C4-2B (cell line): ENCODE measurements at regions not wholly inside any gene's neighbourhood (a gene's known extent, or its start where the extent isn't known, plus 50 kb on each side); places are given as distances from the start of the nearest gene placed in this dataset.

Source experiments
- ZFX ChIP-seq: fragments of 450-650 bp; IDR thresholded peaks from 2 replicates; pipeline ENCODE4 v1.6.1; 2017
- TF ChIP-seq, protein P1 (sequence below): fragments of 450-650 bp; conservative IDR thresholded peaks from 2 replicates; pipeline ENCODE4 v1.5.1; 2017; ENCODE audit warnings: mild to moderate bottlenecking

DNA sequence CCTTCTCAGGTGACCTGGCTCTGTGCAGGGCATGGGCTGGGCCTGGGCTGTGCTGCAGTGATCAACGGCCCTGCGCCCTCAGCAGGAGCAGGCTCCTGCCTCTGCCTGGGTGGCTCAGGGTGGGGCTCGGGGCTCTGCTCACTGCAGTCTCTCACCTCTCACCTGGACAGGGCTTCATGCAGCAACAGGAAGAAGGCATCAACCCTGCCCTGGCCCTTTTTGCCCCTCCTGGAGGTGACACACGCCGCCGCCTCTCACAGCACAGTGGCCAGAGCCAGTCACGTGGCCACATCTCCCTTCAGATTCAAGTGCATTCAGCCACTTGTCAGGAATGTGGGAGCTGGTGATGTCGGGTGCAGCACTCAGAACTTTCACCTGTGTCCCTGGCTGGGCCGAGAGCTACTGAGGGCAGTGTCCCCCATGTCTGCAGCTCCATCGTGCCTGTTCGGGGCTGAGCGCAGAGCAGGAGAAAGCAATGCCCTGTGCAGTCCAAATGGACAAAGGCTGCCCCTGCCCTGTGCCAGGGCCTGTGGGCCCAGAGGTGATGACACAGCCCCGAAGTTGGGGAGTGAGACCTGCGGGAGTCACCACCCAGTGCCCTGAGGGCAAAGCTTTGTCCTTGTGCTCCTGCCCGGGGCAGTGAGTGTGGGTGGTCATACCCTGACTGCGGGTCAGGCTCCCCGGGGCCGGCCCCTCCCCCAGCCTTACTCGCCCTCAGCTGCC is 314.0 kb downstream of the PTPRU start:
- TF ChIP-seq, protein P1, sequence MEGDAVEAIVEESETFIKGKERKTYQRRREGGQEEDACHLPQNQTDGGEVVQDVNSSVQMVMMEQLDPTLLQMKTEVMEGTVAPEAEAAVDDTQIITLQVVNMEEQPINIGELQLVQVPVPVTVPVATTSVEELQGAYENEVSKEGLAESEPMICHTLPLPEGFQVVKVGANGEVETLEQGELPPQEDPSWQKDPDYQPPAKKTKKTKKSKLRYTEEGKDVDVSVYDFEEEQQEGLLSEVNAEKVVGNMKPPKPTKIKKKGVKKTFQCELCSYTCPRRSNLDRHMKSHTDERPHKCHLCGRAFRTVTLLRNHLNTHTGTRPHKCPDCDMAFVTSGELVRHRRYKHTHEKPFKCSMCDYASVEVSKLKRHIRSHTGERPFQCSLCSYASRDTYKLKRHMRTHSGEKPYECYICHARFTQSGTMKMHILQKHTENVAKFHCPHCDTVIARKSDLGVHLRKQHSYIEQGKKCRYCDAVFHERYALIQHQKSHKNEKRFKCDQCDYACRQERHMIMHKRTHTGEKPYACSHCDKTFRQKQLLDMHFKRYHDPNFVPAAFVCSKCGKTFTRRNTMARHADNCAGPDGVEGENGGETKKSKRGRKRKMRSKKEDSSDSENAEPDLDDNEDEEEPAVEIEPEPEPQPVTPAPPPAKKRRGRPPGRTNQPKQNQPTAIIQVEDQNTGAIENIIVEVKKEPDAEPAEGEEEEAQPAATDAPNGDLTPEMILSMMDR, result no peak
- TF ChIP-seq ZFX, result no peak
